HG03095 (cell line): ENCODE measurements at regions not wholly inside any gene's neighbourhood (a gene's known extent, or its start where the extent isn't known, plus 50 kb on each side); places are given as distances from the start of the nearest gene placed in this dataset.

Experiments used
- ATAC-seq: cut with Tn5 transposase; IDR thresholded peaks from one replicate; pipeline ENCODE4 v1.9.1; 2021; ENCODE audit warnings: moderate library complexity; ENCODE audit not compliant: unreplicated experiment

- ATAC-seq, result no peak
These were observed 50.4 kb upstream of the CIBAR2 start for GRCh38 chr16:85162478-85163277.

GRCh38 chr16:85163278-85164112 lies 51.2 kb upstream of the CIBAR2 start:
- ATAC-seq, result no peak

GRCh38 chr16:85164431-85164830 lies 52.2 kb upstream of the CIBAR2 start:
- no peak for ATAC-seq

- no peak for ATAC-seq
These were observed 52.7 kb upstream of the CIBAR2 start for GRCh38 chr16:85164838-85165516.

- ATAC-seq, result no peak
These were observed 53.5 kb upstream of the CIBAR2 start for GRCh38 chr16:85165781-85166180.

GRCh38 chr16:85166281-85166680 lies 54.0 kb upstream of the CIBAR2 start:
- ATAC-seq, result no peak

- ATAC-seq, result no peak
These were observed 54.7 kb upstream of the CIBAR2 start for GRCh38 chr16:85166699-85167588.

GRCh38 chr16:85167589-85168537 lies 55.6 kb upstream of the CIBAR2 start:
- no peak for ATAC-seq

GRCh38 chr16:85168732-85169256 lies 56.5 kb upstream of the CIBAR2 start:
- no peak for ATAC-seq

GRCh38 chr16:85169333-85170065 lies 57.2 kb upstream of the CIBAR2 start:
- no peak for ATAC-seq

- ATAC-seq, result no peak
These were observed 57.8 kb upstream of the CIBAR2 start for GRCh38 chr16:85170066-85170491.

GRCh38 chr16:85170590-85171003 lies 58.3 kb upstream of the CIBAR2 start:
- ATAC-seq, result no peak

GRCh38 chr16:85171004-85171758 lies 58.9 kb upstream of the CIBAR2 start:
- ATAC-seq, result no peak

GRCh38 chr16:85171759-85172454 lies 59.6 kb upstream of the CIBAR2 start:
- no peak for ATAC-seq

- ATAC-seq, result no peak
These were observed 60.3 kb upstream of the CIBAR2 start for GRCh38 chr16:85172455-85173145.

GRCh38 chr16:85173146-85173980 lies 61.1 kb upstream of the CIBAR2 start:
- ATAC-seq, result no peak
